ENCODE measurements at regions not wholly inside any gene's neighbourhood (a gene's known extent, or its start where the extent isn't known, plus 50 kb on each side); places are given as distances from the start of the nearest gene placed in this dataset.

DNA sequence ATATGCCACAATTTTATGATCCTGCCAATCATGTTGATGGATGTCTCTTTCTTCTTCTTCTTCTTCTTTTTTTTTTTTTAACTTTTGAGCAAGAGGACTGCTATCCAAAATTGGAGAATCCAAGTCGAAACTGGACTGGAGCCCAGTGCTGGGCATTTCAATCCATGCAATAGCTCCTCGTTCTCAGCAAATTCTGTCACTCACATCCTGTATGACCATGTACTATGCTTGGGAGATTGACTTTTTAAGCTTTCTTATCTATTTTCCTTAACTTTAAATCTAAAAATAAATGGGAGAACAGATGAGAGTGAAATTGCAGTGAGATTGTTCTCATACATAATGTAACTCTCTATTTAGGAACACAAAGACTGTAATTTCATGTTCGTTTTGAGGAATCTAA is 123.0 kb upstream of the PUDP start:
- no peak for TF ChIP-seq EZH2 (IDR thresholded peaks at IDR 0.05; ENCODE audit: borderline replicate concordance, low read depth, low read length, severe bottlenecking)
- TF ChIP-seq MYC (IDR thresholded peaks at IDR 0.05; ENCODE audit: low read depth, low read length) = no peak
- no peak for TF ChIP-seq POLR2A (IDR thresholded peaks at IDR 0.05; ENCODE audit: low read depth, low read length)
- TF ChIP-seq, protein P1, sequence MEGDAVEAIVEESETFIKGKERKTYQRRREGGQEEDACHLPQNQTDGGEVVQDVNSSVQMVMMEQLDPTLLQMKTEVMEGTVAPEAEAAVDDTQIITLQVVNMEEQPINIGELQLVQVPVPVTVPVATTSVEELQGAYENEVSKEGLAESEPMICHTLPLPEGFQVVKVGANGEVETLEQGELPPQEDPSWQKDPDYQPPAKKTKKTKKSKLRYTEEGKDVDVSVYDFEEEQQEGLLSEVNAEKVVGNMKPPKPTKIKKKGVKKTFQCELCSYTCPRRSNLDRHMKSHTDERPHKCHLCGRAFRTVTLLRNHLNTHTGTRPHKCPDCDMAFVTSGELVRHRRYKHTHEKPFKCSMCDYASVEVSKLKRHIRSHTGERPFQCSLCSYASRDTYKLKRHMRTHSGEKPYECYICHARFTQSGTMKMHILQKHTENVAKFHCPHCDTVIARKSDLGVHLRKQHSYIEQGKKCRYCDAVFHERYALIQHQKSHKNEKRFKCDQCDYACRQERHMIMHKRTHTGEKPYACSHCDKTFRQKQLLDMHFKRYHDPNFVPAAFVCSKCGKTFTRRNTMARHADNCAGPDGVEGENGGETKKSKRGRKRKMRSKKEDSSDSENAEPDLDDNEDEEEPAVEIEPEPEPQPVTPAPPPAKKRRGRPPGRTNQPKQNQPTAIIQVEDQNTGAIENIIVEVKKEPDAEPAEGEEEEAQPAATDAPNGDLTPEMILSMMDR (IDR thresholded peaks at IDR 0.05; ENCODE audit: extremely low read depth in 1 of 2, insufficient read depth in 1 of 2, low read depth in 1 of 2, low read length in 2 of 2) = no peak
- TF ChIP-seq, protein P2, sequence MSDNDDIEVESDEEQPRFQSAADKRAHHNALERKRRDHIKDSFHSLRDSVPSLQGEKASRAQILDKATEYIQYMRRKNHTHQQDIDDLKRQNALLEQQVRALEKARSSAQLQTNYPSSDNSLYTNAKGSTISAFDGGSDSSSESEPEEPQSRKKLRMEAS (IDR thresholded peaks at IDR 0.05; ENCODE audit: insufficient read depth, insufficient read length) = no peak
- no peak for TF ChIP-seq FOS (IDR thresholded peaks at IDR 0.05; ENCODE audit: borderline replicate concordance, insufficient read depth, low read length)
- TF ChIP-seq POLR2AphosphoS5 (IDR thresholded peaks at IDR 0.05; ENCODE audit: insufficient read depth, low read depth, low read length) = no peak
- TF ChIP-seq GATA2 (IDR thresholded peaks at IDR 0.05; ENCODE audit: insufficient read depth, insufficient read length, low read depth, low read length) = no peak
- TF ChIP-seq JUN (IDR thresholded peaks at IDR 0.05; ENCODE audit: borderline replicate concordance, insufficient read depth, insufficient read length, low read depth) = no peak
